GM19328 (cell line): ENCODE measurements at regions not wholly inside any gene's neighbourhood (a gene's known extent, or its start where the extent isn't known, plus 50 kb on each side); places are given as distances from the start of the nearest gene placed in this dataset.

Experiments used
- ATAC-seq: cut with Tn5 transposase; IDR thresholded peaks from one replicate; pipeline ENCODE4 v1.9.1; 2021; ENCODE audit warnings: mild to moderate bottlenecking, moderate library complexity; ENCODE audit not compliant: unreplicated experiment

DNA sequence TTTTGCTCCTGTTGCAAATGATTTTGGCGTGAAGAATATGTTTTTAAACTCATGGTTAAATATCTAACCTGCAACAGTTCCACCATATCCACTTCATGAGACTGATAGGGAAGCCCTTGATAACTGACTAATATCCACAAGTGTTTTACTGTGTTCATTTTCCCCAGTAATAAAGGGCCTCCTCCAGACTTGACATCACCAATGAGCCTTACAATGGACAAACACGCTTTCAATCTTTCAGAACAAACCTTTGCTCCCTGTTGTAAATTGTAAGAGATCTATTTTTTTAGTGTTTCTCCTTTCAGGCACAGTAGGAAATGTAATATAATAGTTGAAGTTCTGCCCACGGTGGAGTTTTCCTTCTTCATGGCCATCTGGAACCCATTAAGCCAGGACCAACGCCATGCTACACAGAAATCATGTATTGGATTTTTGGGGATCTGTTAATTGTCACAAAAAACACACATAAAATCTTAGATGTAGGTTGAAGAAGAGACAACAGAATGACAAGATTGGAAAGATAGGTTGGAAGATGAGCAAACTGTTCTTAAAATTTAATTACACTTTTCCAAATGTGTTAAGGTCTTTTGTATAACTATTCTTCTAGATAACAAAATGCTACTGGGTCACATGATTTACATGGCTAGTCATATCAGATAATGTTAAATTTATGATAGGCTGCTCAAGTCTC is 1030.1 kb downstream of the FSTL5 start:
- ATAC-seq = no peak

DNA sequence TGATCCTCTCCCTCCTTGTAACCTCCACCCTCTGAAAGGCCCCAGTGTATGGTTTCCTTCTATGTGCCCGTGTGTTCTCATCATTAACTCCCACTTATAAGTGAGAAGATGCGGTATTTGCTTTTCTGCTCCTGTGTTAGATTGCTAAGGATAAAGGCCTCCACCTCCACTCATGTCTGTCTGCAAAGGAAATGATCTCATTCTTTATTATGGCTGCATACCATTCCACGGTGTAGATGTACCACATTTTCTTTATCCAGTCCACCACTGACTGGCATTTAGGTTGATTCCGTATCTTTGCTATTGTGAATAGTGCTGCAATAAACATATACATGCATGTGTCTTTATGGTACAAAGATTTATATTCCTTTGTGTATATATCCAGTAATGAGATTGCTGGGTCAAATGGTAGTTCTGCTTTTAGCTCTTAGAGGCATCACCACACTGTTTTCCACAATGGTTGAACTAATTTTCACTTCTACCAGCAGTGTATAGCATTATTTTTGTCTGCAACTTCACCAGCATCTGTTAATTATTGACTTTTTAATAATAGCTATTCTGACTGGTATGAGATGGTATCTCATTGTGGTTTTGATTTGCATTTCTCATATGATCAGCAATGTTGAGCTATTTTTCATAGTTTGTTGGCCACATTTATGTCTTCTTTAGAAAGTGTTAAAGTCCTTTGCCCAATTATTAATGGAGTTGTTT is 1030.9 kb downstream of the FSTL5 start:
- peak; percentile 63 for ATAC-seq

DNA sequence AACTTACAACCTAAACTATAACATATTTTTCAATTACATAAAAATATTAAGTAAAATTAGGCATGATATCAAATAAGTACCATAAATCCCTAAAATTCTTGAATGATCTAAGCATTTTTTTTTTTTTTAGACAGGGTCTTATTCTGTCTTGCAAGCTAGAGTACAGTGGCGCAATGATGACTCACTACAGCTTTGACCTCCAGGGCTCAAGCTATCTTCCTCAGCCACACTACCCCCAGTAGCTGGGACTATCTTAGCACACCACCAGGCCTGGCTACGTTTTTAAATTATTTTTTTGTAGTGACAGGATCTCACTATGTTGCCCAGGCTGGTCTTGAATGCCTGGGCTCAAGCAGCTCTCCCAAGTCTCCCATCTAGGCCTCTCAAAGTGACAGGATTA is 1042.3 kb downstream of the FSTL5 start:
- ATAC-seq = no peak

DNA sequence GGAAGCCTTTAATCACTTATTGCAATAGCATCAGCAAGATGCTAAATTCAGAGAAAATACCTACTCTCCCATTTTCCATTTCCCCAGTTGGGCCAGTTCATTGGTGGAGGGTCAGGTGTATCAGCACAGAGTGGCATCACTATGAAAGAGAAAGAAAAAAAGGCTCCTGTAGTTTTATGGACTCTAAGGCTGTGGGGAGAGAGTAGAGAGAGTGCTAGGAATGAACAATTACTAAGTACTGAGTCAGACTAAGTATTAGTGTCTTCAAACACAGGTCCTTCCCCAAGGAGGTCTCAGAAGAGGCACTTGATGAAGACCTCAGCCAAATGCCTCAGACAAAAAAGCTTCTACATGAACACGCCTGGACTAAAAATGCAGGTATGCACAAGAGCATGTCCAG is 1061.9 kb downstream of the FSTL5 start:
- no peak for ATAC-seq

DNA sequence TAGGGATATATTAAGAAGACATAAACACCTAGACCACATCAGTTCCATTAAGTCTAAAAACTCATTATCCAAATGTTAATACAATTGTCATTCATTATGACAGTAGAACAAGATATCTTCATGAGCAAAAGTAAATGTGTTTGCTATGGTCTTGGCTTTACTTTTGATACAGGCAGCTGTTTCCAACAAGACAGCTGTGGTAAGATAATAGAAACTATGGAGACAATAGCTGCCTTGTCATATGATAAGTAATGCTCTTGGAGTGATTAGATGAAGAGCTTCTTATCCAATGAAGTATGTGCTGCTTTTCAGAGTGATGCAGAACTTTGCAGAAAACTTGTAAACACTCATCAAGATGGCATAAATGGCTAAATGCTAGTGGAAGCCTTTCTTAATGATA is 1066.0 kb downstream of the FSTL5 start:
- no peak for ATAC-seq

DNA sequence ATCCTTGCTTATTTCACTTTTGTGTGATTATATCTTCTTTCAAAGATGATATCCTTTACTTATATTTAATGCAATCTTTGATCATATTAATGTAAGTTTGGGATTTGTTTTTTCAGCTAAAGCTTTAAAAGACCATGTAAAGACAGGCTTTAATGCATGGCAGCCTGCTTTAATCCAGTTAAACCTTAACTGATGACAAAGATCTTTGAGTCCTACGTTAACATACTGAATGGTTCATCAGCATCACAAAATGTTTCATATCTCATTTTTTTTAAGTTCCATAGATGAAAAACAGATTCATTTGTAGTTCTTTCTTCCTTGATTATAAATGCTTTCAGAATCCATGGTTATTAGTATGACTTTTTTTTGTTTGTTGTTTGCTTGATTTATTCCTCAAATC is 1102.8 kb downstream of the FSTL5 start:
- no peak for ATAC-seq
